ENCODE measurements at regions not wholly inside any gene's neighbourhood (a gene's known extent, or its start where the extent isn't known, plus 50 kb on each side); places are given as distances from the start of the nearest gene placed in this dataset.

DNA sequence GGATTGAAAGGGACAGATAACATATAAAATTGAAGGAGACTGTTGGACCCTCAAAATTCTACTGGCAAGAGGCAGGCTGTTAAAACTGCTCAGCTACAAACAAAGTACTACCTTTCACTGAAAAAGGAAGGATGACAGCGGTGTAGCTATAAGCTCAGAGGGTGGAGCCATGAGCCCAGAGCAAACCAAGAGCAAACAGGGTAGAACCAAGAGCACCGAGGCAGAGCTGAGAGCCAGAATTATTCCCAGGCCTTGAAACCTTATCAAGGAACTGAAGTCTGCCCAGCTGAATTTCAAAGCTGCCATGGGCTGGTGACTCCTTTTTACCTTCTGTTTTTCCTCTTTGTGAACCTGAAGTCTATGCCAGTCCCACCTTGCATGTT lies 74.7 kb upstream of the SLC4A11 start (continued):
- TF ChIP-seq ZNF462 (CRISPR knock-in tag; IDR thresholded peaks at IDR 0.05) (no peak), EZH2phosphoT487 (IDR thresholded peaks at IDR 0.05; ENCODE audit: unreplicated experiment) (no peak), EZH2 (IDR thresholded peaks at IDR 0.05; ENCODE audit: low read depth, unreplicated experiment) (no peak), JUNB (IDR thresholded peaks at IDR 0.05; ENCODE audit: unreplicated experiment) (no peak), CREB1 (CRISPR knock-in tag; IDR thresholded peaks at IDR 0.05; ENCODE audit: low read depth) (no peak), CTCF (conservative IDR thresholded peaks at IDR 0.05; ENCODE audit: low read depth in 2 of 2) (no peak), ZNF331 (CRISPR knock-in tag; IDR thresholded peaks at IDR 0.05; ENCODE audit: low read depth) (no peak), STAT1 (IDR thresholded peaks at IDR 0.05; ENCODE audit: unreplicated experiment) (no peak)
